Progenitor cell of endocrine pancreas (in vitro differentiated cells): ENCODE measurements at regions not wholly inside any gene's neighbourhood (a gene's known extent, or its start where the extent isn't known, plus 50 kb on each side); places are given as distances from the start of the nearest gene placed in this dataset.

Experiments used
- DNase-seq: peaks from one replicate; pipeline ENCODE4 v3.0.0; 2021; ENCODE audit warnings: low spot score; ENCODE audit not compliant: unreplicated experiment
- H3K27ac Mint-ChIP-seq: 2 replicates; pipeline ENCODE4 v1.8.0; 2021; ENCODE audit warnings: mild to moderate bottlenecking, moderate library complexity, mixed read lengths
- H3K27me3 Mint-ChIP-seq: 2 replicates; pipeline ENCODE4 v1.8.0; 2021; ENCODE audit warnings: mixed read lengths
- H3K36me3 Mint-ChIP-seq: 2 replicates; pipeline ENCODE4 v1.8.0; 2022; ENCODE audit warnings: mixed read lengths; ENCODE audit not compliant: insufficient read depth
- H3K4me1 Mint-ChIP-seq: 2 replicates; pipeline ENCODE4 v1.8.0; 2021; ENCODE audit warnings: low read depth, mixed read lengths
- H3K4me3 Mint-ChIP-seq: 2 replicates; pipeline ENCODE4 v1.8.0; 2021; ENCODE audit warnings: low read depth, mild to moderate bottlenecking, moderate library complexity, mixed read lengths
- H3K9me3 Mint-ChIP-seq: 2 replicates; pipeline ENCODE4 v1.8.0; 2021; ENCODE audit warnings: low read depth, mixed read lengths
- TF ChIP-seq, protein P1 (sequence below): fragments of 200-600 bp; sonication (generic); IDR thresholded peaks from one replicate; pipeline ENCODE4 v1.5.0; 2021; ENCODE audit warnings: antibody characterized with exemption, mild to moderate bottlenecking; ENCODE audit not compliant: unreplicated experiment

DNA sequence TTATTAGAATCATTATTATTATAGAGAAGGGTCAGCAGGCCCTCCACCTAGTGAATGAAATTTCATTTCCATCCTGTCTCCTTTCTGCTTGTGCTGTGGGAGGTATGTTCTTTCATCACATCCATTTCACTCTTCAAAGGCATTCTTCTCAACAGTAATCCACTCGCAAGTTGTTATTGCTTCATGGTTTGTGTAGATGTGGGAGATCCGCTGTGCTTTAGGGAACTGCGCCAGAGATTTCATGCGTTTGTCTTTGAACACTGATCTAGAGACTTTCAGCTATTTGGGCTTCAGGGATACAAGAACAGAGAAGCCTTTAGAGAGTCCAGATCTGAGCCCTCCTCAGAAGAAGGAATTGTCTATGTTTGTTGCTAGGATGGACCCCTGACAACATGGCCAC lies 53.5 kb upstream of the PUDP start:
- no peak for DNase-seq
- H3K4me3 Mint-ChIP-seq: no peak overlapping the region
- H3K27me3 Mint-ChIP-seq: no peaks in the 10 kb centered on the region
- H3K27ac Mint-ChIP-seq: no peak overlapping the region
- H3K9me3 Mint-ChIP-seq: no peaks in the 10 kb centered on the region
- H3K4me1 Mint-ChIP-seq: peaks cover 4% of the 10 kb centered on the region
- TF ChIP-seq, protein P1, sequence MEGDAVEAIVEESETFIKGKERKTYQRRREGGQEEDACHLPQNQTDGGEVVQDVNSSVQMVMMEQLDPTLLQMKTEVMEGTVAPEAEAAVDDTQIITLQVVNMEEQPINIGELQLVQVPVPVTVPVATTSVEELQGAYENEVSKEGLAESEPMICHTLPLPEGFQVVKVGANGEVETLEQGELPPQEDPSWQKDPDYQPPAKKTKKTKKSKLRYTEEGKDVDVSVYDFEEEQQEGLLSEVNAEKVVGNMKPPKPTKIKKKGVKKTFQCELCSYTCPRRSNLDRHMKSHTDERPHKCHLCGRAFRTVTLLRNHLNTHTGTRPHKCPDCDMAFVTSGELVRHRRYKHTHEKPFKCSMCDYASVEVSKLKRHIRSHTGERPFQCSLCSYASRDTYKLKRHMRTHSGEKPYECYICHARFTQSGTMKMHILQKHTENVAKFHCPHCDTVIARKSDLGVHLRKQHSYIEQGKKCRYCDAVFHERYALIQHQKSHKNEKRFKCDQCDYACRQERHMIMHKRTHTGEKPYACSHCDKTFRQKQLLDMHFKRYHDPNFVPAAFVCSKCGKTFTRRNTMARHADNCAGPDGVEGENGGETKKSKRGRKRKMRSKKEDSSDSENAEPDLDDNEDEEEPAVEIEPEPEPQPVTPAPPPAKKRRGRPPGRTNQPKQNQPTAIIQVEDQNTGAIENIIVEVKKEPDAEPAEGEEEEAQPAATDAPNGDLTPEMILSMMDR: no peak
- H3K36me3 Mint-ChIP-seq: peaks cover 2% of the 10 kb centered on the region

DNA sequence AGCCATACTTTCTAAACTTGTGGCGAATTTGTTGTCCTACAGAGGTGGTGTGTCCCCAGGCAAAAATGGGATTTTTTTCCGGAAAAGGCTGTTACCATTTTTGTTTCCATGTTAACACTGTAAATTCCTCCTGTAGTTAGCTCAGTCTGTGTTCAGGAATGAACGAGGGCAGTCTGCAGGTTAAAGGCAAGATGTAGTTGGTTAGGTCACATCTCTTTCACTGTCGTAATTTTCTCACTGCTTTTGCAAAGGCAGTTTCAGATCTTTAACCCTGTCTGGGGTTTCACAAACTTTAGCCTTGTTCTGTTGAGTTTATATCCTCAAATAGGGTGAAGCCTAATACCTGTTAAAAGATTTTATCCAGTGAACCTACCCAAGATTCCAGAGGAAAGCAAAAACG lies 50.5 kb upstream of the PUDP start:
- peaks cover 4% of the 10 kb centered on the region for H3K4me1 Mint-ChIP-seq
- no peak for DNase-seq
- peaks cover 2% of the 10 kb centered on the region for H3K36me3 Mint-ChIP-seq
- H3K27ac Mint-ChIP-seq: no peak overlapping the region
- TF ChIP-seq, protein P1: no peak
- H3K4me3 Mint-ChIP-seq: no peak overlapping the region
- no peaks in the 10 kb centered on the region for H3K27me3 Mint-ChIP-seq
- no peaks in the 10 kb centered on the region for H3K9me3 Mint-ChIP-seq
